ENCODE measurements at regions not wholly inside any gene's neighbourhood (a gene's known extent, or its start where the extent isn't known, plus 50 kb on each side); places are given as distances from the start of the nearest gene placed in this dataset.
"Not testable (repeated sequence)": the region's sequence is repeated elsewhere in the genome, so short reads cannot be mapped to it uniquely, and the experiment has no call there.

DNA sequence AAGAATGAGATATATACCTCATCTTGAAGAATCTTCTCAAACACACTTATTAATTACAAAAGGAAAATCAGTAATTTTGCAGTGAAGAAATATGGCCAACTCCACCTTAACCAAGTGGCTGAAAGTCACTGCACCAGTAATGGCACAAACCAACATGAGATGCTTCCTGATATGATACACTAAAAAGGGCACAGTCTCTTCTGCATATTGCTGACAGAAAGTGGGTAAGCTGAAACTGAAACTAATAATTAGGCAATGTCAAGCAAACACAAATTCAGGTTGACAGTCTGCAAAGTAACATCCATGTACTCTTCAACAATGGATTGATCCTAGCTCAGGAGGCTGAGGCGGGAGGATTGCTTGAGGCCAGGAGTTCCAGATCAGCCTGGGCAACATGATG is 56.1 kb downstream of the ZNF22 start:
- DNase-seq; CTCF ChIA-PET; H3K36me3 Mint-ChIP-seq (ENCODE audit: low read depth); POLR2A ChIA-PET; H3K4me3 Mint-ChIP-seq; H3K9me3 Mint-ChIP-seq; H3K4me1 Mint-ChIP-seq; H3K27ac Mint-ChIP-seq: not testable (repeated sequence)
- H3K27me3 Mint-ChIP-seq, result peaks cover 17% of the 10 kb centered on the region

DNA sequence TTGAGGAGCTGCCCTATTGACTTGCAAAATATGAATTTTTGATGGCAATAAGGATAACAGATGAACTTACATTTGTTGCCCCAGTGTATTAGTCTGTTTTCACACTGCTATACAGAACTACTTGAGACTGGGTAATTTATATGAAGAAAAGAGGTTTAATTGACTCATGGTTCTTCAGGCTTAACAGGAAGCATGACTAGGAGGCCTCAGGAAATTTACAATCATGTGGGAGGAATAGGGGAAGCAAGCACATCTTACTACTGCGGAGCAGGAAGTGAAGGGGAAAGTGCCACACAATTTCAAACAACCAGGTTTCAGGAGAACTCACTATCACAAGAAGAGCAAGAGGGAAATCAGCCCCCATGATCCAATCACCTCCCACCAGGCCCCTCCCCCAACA is 57.9 kb downstream of the ZNF22 start:
- Mint-ChIP-seq H3K4me3 (no peak overlapping the region), H3K27ac (no peak overlapping the region), H3K36me3 (ENCODE audit: low read depth) (no peaks in the 10 kb centered on the region), H3K27me3 (peaks cover 10% of the 10 kb centered on the region), H3K4me1 (no peaks in the 10 kb centered on the region), H3K9me3 (no peaks in the 10 kb centered on the region)
- ChIA-PET CTCF (interaction anchor here (1.3 kb wide), 1 partner anchor 18 kb away, joined by 3 read pairs; no protein-coding TSS in a partner anchor), POLR2A (no interaction called here)
- no peak for DNase-seq

DNA sequence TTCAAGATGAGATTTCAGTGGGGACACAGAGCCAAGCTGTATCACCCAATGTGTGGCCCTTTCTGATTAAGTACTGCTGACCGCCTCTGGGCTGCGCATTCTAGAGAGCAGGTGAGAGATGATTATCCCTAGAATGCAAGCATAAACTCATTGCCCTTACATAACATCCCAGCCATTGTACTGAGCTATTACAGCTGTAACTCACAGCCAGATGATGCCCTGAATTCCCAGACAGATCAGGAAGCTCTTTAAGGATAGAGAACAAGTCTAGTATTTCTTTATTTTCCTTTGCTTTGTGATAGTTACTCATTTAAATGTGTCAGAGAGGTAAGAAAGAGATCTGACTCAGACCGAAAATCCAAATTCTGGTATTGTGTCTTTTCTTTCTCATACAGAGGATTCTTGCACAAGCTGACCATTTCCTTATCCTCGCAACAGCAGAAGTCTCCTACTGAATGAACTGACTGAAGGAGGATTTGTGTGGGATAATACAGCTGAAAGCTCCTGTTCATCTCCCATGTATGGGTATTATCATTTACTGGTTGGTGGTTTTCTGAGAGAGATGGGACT is 58.4 kb downstream of the ZNF22 start:
- Mint-ChIP-seq H3K4me3 (no peak overlapping the region), H3K36me3 (ENCODE audit: low read depth) (no peaks in the 10 kb centered on the region), H3K4me1 (no peaks in the 10 kb centered on the region), H3K9me3 (no peaks in the 10 kb centered on the region), H3K27ac (no peak overlapping the region), H3K27me3 (peaks cover 6% of the 10 kb centered on the region)
- ChIA-PET CTCF (interaction anchor here (1.3 kb wide), 1 partner anchor 18 kb away, joined by 3 read pairs; no protein-coding TSS in a partner anchor), POLR2A (no interaction called here)
- no peak for DNase-seq

DNA sequence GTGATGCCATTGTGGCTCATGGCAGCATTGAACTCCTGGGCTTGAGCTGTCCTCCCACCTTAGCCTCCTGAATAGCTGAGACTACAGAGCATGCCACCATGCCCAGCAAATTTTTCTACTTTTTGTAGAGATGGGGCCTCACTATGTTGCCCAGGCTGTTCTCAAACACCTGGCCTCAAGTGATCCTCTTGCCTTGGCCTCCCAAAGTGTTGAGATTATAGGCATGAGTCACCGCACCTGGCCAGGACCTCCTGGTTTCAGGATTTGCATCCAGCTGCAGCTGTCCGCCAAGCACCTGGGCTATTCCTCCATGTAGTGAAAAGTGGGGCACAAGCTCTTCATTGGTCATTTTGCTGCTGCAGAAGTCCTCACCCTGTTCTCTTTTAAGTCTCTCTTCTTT is 58.9 kb downstream of the ZNF22 start:
- H3K9me3 Mint-ChIP-seq, result no peaks in the 10 kb centered on the region
- H3K4me1 Mint-ChIP-seq, result no peaks in the 10 kb centered on the region
- H3K4me3 Mint-ChIP-seq, result no peak overlapping the region
- no peak overlapping the region for H3K27ac Mint-ChIP-seq
- POLR2A ChIA-PET, result no interaction called here
- DNase-seq, result no peak
- no peaks in the 10 kb centered on the region for H3K36me3 Mint-ChIP-seq (ENCODE audit: low read depth)
- peaks cover 2% of the 10 kb centered on the region for H3K27me3 Mint-ChIP-seq
- CTCF ChIA-PET, result interaction anchor here (1.3 kb wide), 1 partner anchor 19 kb away, joined by 3 read pairs; no protein-coding TSS in a partner anchor

DNA sequence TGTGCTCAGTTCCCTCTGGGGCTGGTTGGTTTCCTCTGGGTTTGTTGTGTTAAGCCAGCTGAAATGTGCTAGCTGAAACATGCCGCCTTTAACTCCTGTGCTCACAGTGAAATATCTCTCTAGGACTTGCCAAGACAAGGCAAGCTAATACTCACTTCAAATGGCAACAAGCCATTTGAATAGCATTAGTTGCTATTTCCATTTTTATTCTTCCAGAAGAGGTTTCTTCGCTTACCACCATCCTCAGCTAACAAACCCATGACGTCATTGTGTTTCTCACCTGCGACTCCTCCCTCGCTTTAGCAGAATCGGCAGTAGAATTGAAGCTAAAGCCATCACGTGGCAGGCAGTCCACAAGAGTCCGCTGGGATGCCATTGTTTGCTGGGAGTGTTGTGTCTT is 61.3 kb downstream of the ZNF22 start:
- ChIA-PET CTCF (interaction anchor here (0.9 kb wide), 1 partner anchor 12 kb away, joined by 3 read pairs; no protein-coding TSS in a partner anchor), POLR2A (interaction anchor here (0.7 kb wide), 1 partner anchor 15 kb away, joined by 13 read pairs; no protein-coding TSS in a partner anchor)
- Mint-ChIP-seq H3K9me3 (no peaks in the 10 kb centered on the region), H3K4me3 (no peak overlapping the region), H3K4me1 (no peaks in the 10 kb centered on the region), H3K36me3 (ENCODE audit: low read depth) (no peaks in the 10 kb centered on the region), H3K27ac (no peak overlapping the region), H3K27me3 (peaks cover 4% of the 10 kb centered on the region)
- DNase-seq, result no peak

DNA sequence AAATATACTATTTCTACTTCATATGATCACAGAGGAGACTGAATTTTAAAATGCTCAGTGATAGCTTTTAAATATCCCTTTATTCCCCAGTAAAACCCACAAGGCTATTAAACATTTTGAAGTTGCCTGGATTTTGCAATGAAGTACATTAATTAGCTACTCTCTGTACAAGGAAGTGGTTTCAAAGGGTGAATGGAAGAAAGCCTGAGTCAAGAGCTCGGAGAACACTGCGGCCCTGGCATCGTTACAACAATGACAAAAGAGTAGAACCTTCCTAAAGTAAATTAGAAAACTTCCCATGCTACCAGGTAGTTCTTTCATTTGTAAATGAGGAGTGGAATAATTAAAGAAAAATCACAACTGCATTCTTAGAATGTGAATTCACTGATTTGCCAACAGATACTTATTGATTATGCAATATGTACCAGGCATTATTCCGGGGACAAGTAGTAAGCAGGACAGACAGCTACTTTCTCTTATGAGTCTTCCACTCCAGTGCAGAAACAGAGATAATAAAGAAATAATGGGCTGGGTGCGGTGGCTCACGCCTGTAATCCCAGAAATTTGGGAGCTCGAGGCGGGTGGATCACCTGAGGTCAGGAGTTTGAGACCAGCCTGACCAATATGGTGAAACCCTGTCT is 63.0 kb downstream of the ZNF22 start:
- H3K9me3 Mint-ChIP-seq, result no peaks in the 10 kb centered on the region
- DNase-seq, result no peak
- CTCF ChIA-PET, result no interaction called here
- peaks cover 4% of the 10 kb centered on the region for H3K27me3 Mint-ChIP-seq
- H3K4me3 Mint-ChIP-seq, result no peak overlapping the region
- POLR2A ChIA-PET, result no interaction called here
- no peaks in the 10 kb centered on the region for H3K4me1 Mint-ChIP-seq
- H3K36me3 Mint-ChIP-seq (ENCODE audit: low read depth), result no peaks in the 10 kb centered on the region
- no peak overlapping the region for H3K27ac Mint-ChIP-seq

DNA sequence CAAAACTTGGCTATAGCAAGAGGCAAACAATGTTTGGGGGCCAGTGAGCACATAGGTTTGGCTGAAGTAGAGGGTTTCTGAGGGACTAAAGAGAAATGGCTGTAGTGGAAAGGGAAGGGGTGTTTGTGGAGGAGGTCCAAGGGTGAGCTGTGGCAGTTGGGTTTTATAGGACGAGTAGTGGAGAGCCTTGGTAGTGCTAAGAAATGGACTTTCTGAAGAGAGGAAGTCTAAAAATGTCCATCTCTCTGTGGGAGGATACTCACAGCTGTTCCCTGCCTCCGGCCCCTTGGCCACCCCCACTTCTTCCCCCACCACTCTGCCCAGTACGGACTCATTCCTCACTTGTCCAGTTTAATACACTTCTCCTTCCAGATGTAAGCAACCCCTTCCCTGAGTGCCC is 64.3 kb downstream of the ZNF22 start:
- Mint-ChIP-seq H3K4me3 (no peak overlapping the region), H3K27ac (no peak overlapping the region), H3K9me3 (no peaks in the 10 kb centered on the region), H3K4me1 (no peaks in the 10 kb centered on the region), H3K36me3 (ENCODE audit: low read depth) (no peaks in the 10 kb centered on the region), H3K27me3 (peaks cover 4% of the 10 kb centered on the region)
- DNase-seq, result no peak
- CTCF ChIA-PET, result no interaction called here
- POLR2A ChIA-PET, result no interaction called here

DNA sequence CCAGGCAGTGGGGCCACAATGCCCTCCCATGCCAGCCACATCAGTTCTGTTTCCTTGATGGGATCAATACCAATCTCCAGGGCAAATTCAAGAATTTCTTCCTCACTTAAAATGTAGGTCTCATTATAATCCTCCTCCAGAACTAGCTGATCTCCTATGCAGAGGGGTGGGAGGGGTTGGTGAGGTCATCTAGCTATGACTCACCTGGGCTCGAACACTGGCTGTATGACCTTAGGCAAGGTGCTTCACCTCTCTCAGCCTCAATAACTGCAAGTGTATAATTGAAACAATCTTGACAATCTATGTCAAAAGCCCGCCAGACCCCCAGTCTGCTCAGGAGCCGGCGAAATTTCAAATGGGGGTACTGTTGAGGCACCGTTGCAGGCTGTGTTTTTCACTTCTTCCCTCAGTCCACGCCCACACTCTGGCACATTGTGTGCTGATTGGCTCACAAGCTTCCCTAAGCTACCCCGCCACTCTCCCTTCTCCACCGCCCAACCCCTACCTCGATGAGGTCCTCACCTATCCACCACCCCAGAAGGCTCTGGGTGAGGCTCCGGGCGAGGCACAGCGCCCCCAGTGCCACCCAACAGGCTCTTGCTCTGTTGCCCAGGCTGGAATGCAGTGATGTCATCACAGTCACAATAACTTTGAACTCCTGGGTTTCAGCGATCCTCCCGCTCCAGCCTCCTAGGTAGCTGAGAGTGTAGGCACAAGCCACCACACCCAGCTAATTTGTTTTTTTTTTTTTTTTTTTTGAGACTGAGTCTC is 70.5 kb downstream of the ZNF22 start:
- Mint-ChIP-seq H3K27me3 (peaks cover 2% of the 10 kb centered on the region), H3K27ac (no peak overlapping the region), H3K36me3 (ENCODE audit: low read depth) (no peaks in the 10 kb centered on the region), H3K4me3 (no peak overlapping the region), H3K4me1 (no peaks in the 10 kb centered on the region), H3K9me3 (peaks cover 2% of the 10 kb centered on the region)
- ChIA-PET POLR2A (no interaction called here), CTCF (interaction anchor here (1.4 kb wide), 1 partner anchor 35 kb away, joined by 3 read pairs; no protein-coding TSS in a partner anchor)
- no peak for DNase-seq

DNA sequence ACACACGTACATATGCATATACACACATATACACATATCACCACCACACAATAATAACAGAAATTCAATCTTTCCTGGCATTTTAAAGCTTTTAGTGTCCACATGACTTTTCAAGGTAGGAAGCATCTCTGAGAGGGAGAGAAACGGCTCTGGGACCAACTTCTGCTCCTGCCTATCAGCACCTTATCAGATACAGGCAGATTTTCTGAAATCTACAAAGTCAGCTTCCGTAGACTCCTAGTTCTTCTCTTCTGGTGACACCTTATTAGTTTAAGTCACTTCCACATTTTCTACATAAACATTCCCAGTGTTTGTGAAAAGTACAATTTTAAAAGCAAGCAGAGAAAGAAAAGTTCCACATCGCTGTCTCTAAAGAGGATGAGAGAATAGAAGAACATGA is 74.5 kb downstream of the ZNF22 start:
- H3K4me3 Mint-ChIP-seq, result no peak overlapping the region
- CTCF ChIA-PET, result no interaction called here
- H3K36me3 Mint-ChIP-seq (ENCODE audit: low read depth), result no peaks in the 10 kb centered on the region
- no peak overlapping the region for H3K27ac Mint-ChIP-seq
- peaks cover 2% of the 10 kb centered on the region for H3K9me3 Mint-ChIP-seq
- POLR2A ChIA-PET, result no interaction called here
- H3K4me1 Mint-ChIP-seq, result no peaks in the 10 kb centered on the region
- H3K27me3 Mint-ChIP-seq, result peaks cover 17% of the 10 kb centered on the region
- no peak for DNase-seq

DNA sequence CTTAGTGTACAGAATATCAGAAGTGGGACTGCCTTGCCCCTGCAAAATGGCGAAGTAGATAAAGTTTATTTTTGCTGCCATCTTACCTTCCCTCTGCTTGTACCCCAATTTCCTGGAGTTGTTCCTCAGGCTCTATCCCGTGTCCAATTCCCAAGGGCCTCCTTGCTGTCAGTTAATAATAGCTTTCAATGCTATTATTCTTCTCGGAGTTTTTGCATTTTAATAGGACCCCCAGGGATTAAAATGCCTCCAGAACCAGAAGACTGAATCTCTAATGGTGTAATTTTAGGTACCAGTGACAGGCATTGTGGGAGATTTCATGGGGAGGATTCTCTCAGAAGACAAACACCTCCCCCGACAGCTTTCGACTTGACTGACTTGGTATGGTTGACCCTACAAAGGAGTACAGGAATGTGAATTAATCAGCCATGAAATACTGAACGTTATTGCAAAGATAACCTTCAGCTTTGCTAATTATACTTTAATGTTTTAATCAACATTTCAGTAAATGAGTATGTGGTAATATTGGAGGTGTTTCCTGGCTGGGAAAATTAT is 75.2 kb downstream of the ZNF22 start:
- POLR2A ChIA-PET, result no interaction called here
- Mint-ChIP-seq H3K4me3 (no peak overlapping the region), H3K4me1 (no peaks in the 10 kb centered on the region), H3K36me3 (ENCODE audit: low read depth) (no peaks in the 10 kb centered on the region), H3K27me3 (peaks cover 17% of the 10 kb centered on the region), H3K9me3 (peaks cover 2% of the 10 kb centered on the region), H3K27ac (no peak overlapping the region)
- no peak for DNase-seq
- CTCF ChIA-PET, result no interaction called here

DNA sequence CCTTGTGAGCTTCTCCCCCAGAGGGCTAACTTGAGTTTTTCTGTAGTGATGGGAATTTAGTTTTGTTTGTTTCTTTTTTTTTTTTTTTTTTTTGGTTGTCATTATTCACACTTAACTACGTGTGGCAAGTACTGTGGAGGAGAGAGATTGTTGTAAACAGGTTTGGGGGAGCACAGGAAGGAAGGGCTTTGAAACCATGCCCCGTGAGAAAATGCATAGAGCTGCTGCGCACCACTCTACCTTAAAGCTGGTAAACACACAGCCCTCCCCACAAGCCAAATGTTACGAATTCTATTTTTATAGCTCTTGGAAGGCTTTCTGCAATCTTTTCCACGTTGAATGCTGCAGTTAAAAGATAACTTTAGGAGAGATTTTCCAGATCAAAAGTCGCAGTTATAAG is 76.2 kb downstream of the ZNF22 start:
- H3K4me1 Mint-ChIP-seq, result no peaks in the 10 kb centered on the region
- ChIA-PET POLR2A (no interaction called here), CTCF (no interaction called here)
- peaks cover 19% of the 10 kb centered on the region for H3K27me3 Mint-ChIP-seq
- no peaks in the 10 kb centered on the region for H3K36me3 Mint-ChIP-seq (ENCODE audit: low read depth)
- H3K27ac Mint-ChIP-seq, result no peak overlapping the region
- H3K4me3 Mint-ChIP-seq, result no peak overlapping the region
- DNase-seq, result no peak
- H3K9me3 Mint-ChIP-seq, result peaks cover 2% of the 10 kb centered on the region

DNA sequence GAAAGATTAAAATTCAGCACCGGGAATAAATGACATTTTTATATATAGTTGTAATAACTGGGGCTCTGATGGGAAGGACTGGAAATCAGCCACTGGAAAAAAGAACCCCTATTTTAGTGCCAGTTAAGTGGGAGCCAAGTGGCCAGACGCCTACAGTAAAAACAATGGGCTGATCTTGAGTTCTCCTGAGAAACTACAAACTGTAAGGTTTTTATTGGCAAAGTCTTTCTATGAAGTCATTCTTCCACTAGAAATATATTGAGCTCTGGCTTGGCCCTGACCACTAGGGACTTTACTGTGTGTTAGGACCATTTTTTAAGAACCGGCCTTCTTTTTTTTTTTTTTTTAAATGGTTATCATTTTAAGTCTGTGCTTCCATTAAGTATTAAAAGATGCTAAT is 79.6 kb downstream of the ZNF22 start:
- POLR2A ChIA-PET, result no interaction called here

DNA sequence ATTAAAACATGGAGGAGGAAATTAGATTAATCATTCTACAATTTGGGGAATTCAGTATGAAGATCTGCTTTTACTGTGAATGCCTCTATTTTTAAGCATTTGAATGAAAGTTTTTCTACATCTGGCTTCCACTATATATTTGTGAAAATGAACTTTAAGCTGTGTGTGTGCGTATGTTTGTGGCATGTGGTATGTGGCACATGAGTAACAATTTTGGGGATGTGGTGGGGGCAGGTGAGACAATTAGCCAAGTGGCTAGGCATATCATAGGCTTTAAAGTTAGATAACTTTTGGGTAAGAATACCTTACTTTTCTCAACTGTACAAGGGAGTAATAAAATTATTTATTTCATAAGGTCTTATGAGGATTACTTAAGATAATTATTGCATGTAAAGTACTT is 81.5 kb downstream of the ZNF22 start:
- Mint-ChIP-seq H3K9me3 (peaks cover 3% of the 10 kb centered on the region), H3K27me3 (peaks cover 22% of the 10 kb centered on the region), H3K4me1 (no peaks in the 10 kb centered on the region), H3K4me3 (no peak overlapping the region), H3K36me3 (ENCODE audit: low read depth) (no peaks in the 10 kb centered on the region), H3K27ac (no peak overlapping the region)
- ChIA-PET POLR2A (no interaction called here), CTCF (no interaction called here)
- DNase-seq, result no peak

More for the DNA sequence above, 79.6 kb downstream of the ZNF22 start:
- Mint-ChIP-seq H3K36me3 (ENCODE audit: low read depth) (no peaks in the 10 kb centered on the region), H3K9me3 (no peaks in the 10 kb centered on the region), H3K4me3 (no peak overlapping the region), H3K27me3 (peaks cover 26% of the 10 kb centered on the region), H3K4me1 (no peaks in the 10 kb centered on the region), H3K27ac (no peak overlapping the region)
- CTCF ChIA-PET, result no interaction called here
- no peak for DNase-seq
